ENCODE measurements at regions not wholly inside any gene's neighbourhood (a gene's known extent, or its start where the extent isn't known, plus 50 kb on each side); places are given as distances from the start of the nearest gene placed in this dataset.

- H3K27me3 Mint-ChIP-seq (ENCODE audit: insufficient read depth, unreplicated experiment): no peaks in the 10 kb centered on the region
- ChIA-PET POLR2A (no interaction called here), CTCF (no interaction called here)
- no TSS peak for BruUV-seq (replicated peaks)
- no peaks in the 10 kb centered on the region for H3K9me3 ChIP-seq
- no peak overlapping the region for H3K27ac Mint-ChIP-seq (ENCODE audit: unreplicated experiment)
- intact Hi-C loops (cut with micrococcal nuclease; ENCODE audit: unreplicated experiment): no loop called here
- no peaks in the 10 kb centered on the region for H3K27me3 ChIP-seq (replicated peaks; ENCODE audit: control insufficient read depth, insufficient read depth, low read length)
- H3K4me3 Mint-ChIP-seq (ENCODE audit: unreplicated experiment): no peak overlapping the region
- H3K4me1 ChIP-seq: no peaks in the 10 kb centered on the region
- H3K4me3 ChIP-seq (ENCODE audit: low read depth, low read length): no peak overlapping the region
- H3K4me1 Mint-ChIP-seq (ENCODE audit: low read depth, unreplicated experiment): no peaks in the 10 kb centered on the region
- no peak for DNase-seq
- no peaks in the 10 kb centered on the region for H3K36me3 ChIP-seq (ENCODE audit: control insufficient read depth, insufficient read depth, low read length)
- no peak for TF ChIP-seq CTCF (IDR thresholded peaks at IDR 0.05; ENCODE audit: insufficient read depth in 1 of 2, low read depth in 1 of 2, low read length in 1 of 2, severe bottlenecking in 1 of 2, unreplicated experiment in 1 of 2)
- no peaks in the 10 kb centered on the region for H3K9me3 Mint-ChIP-seq (ENCODE audit: unreplicated experiment)
- H3K36me3 Mint-ChIP-seq (ENCODE audit: insufficient read depth, unreplicated experiment): no peaks in the 10 kb centered on the region
Measured at GRCh38 chr4:177155454-177155853, 154.2 kb upstream of the NEIL3 start.

GRCh38 chr4:177159600-177159999 lies 150.1 kb upstream of the NEIL3 start:
- intact Hi-C loops (cut with micrococcal nuclease; ENCODE audit: unreplicated experiment): no loop called here
- H3K36me3 ChIP-seq (ENCODE audit: control insufficient read depth, insufficient read depth, low read length): no peaks in the 10 kb centered on the region
- Mint-ChIP-seq H3K4me3 (ENCODE audit: unreplicated experiment) (no peak overlapping the region), H3K4me1 (ENCODE audit: low read depth, unreplicated experiment) (no peaks in the 10 kb centered on the region), H3K27ac (ENCODE audit: unreplicated experiment) (no peak overlapping the region), H3K9me3 (ENCODE audit: unreplicated experiment) (no peaks in the 10 kb centered on the region), H3K36me3 (ENCODE audit: insufficient read depth, unreplicated experiment) (no peaks in the 10 kb centered on the region), H3K27me3 (ENCODE audit: insufficient read depth, unreplicated experiment) (no peaks in the 10 kb centered on the region)
- peak in 1 of 2 experiments; percentile 2 for DNase-seq
- no TSS peak for BruUV-seq (replicated peaks)
- H3K4me3 ChIP-seq (ENCODE audit: low read depth, low read length): no peak overlapping the region
- ChIA-PET POLR2A (interaction anchor here (0.5 kb wide), 1 partner anchor 657 kb away, joined by 8 read pairs; no protein-coding TSS in a partner anchor), CTCF (no interaction called here)
- no peaks in the 10 kb centered on the region for H3K4me1 ChIP-seq
- H3K9me3 ChIP-seq: no peaks in the 10 kb centered on the region
- no peak for TF ChIP-seq CTCF (IDR thresholded peaks at IDR 0.05; ENCODE audit: insufficient read depth in 1 of 2, low read depth in 1 of 2, low read length in 1 of 2, severe bottlenecking in 1 of 2, unreplicated experiment in 1 of 2)
- no peaks in the 10 kb centered on the region for H3K27me3 ChIP-seq (replicated peaks; ENCODE audit: control insufficient read depth, insufficient read depth, low read length)

DNA sequence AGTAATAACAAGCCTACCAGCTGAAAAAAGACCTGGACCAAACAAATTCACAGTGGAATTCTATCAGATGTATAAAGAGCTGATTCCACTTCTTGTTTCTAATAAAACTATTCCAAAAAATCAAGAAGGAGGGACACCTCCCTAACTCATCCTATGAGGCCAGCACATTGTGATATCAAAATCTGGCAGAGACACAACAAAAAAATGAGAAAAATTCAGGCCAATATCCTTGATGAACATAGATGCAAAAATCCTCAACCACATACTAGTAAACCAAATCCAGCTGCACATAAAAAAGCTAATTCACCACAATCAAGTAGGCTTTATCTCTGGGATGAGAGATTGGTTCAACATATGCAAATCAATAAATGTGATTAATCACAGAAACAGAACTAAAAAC lies 147.9 kb upstream of the NEIL3 start:
- Histone ChIP-seq H3K27me3 (replicated peaks; ENCODE audit: control insufficient read depth, insufficient read depth, low read length) (no peaks in the 10 kb centered on the region), H3K9me3 (no peaks in the 10 kb centered on the region), H3K4me1 (no peaks in the 10 kb centered on the region), H3K4me3 (ENCODE audit: low read depth, low read length) (no peak overlapping the region), H3K36me3 (ENCODE audit: control insufficient read depth, insufficient read depth, low read length) (no peaks in the 10 kb centered on the region)
- H3K27me3 Mint-ChIP-seq (ENCODE audit: insufficient read depth, unreplicated experiment): no peaks in the 10 kb centered on the region
- no TSS peak for BruUV-seq (replicated peaks)
- H3K36me3 Mint-ChIP-seq (ENCODE audit: insufficient read depth, unreplicated experiment): no peaks in the 10 kb centered on the region
- intact Hi-C loops (cut with micrococcal nuclease; ENCODE audit: unreplicated experiment): no loop called here
- no peak overlapping the region for H3K4me3 Mint-ChIP-seq (ENCODE audit: unreplicated experiment)
- no peaks in the 10 kb centered on the region for H3K4me1 Mint-ChIP-seq (ENCODE audit: low read depth, unreplicated experiment)
- ChIA-PET POLR2A (no interaction called here), CTCF (no interaction called here)
- no peak overlapping the region for H3K27ac Mint-ChIP-seq (ENCODE audit: unreplicated experiment)
- no peak for DNase-seq
- no peaks in the 10 kb centered on the region for H3K9me3 Mint-ChIP-seq (ENCODE audit: unreplicated experiment)
- no peak for TF ChIP-seq CTCF (IDR thresholded peaks at IDR 0.05; ENCODE audit: insufficient read depth in 1 of 2, low read depth in 1 of 2, low read length in 1 of 2, severe bottlenecking in 1 of 2, unreplicated experiment in 1 of 2)
